CD4-positive, alpha-beta T cell treated with Interleukin-21 for 1 hour (primary cell): ENCODE measurements at regions not wholly inside any gene's neighbourhood (a gene's known extent, or its start where the extent isn't known, plus 50 kb on each side); places are given as distances from the start of the nearest gene placed in this dataset.

Experiments
- DNase-seq: peaks from one replicate; pipeline ENCODE4 v3.0.0-alpha.2; 2020

DNA sequence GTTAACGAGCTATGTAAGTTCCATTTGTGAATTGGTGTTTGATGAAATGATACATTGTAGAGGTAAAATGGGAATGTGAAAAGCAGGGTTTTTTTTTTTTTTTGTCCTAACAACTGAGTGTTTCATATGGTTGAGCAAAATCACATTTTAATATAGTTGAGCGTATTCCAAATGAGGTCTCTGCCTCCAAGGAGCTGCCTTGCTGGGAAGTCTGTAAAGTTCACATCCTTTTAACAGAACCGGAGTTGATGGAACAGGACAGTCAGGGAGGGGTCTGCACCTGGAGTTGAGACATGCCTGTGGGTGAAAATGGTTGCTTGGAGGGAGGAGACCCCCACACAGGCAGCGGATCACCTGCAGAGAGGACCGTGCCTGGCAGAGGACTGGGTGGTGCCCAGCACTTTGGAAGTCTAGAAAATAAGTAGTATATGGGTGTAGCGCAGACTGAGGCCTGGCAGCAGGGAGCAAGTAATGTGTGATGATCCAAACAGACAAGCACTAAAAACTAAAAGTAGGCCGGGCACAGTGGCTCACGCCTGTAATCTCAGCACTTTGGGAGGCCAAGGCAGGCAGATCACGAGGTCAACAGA is 75.2 kb upstream of the UBAC2 start:
- DNase-seq = no peak

DNA sequence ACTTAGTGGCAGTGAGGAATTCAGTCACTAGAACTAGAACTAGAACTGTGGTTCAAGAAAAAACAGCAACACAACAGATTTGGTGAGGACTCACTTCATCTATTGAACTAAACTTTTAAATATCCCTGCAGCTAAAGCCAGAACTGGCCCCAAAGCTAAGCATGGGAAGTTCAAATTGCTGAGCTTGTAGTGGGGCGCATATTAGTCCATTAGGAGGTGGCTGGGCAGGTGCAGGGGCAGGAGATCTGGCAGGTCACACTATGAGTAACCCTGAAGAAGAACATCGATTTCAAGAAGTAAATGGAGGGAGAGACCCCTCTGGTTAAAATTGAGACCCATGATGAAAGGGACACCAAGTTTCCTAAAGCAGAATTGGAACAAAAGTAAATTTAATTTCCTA is 73.8 kb upstream of the UBAC2 start:
- no peak for DNase-seq

DNA sequence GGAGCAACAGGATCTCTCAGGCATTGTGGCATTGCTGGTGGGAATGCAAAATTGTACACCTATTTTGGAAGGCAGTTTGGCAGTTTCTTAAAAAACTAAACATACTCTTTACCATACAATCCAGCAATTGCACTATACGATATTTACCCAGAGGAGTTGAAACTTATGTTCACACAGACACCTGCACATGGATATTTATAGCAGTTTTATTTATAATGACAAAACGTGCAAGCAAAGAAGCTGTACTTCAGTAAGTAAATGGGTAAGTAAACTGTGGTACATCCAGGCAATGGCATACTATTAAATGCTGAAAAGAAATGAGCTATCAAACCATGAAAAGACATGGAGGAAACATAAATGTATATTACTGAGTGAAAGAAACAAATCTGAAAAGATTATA is 71.6 kb upstream of the UBAC2 start:
- DNase-seq = no peak

DNA sequence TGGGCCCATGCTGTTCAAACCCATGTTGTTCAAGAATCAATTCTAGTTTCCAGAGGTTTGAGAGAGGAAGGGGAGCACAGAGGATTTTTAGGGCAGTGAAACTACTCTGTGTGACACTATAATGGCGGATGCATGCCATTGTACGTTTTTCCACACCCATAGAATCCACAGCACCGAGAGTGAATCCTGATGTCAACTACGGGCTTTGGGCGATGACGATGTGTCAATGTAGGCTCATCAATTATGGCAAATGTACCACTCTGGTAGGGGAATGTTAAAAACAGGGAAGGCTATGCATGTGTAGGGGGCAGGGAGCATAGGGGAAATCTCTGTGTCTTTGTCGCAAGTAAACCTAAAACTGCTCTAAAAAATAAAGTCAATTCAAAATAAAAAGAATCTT is 70.7 kb upstream of the UBAC2 start:
- DNase-seq = no peak

DNA sequence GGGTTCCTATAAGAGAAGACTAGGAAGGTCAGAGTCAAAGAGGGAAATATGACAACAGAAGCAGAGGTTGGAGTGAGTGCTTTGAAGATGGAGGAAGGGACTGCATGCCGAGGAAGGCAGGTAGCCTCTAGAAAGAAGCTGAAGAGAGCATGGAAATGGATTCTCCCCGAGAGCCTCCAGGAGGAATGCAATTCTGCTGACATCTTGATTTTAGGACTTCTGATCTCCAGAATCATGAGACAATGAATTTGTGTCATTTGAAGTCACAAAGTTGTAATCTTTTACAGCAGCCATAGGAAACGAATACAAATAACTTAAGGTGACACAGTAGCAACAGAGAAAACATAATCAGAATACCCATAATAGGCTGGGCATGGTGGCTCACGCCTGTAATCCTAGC is 69.2 kb upstream of the UBAC2 start:
- DNase-seq = no peak

DNA sequence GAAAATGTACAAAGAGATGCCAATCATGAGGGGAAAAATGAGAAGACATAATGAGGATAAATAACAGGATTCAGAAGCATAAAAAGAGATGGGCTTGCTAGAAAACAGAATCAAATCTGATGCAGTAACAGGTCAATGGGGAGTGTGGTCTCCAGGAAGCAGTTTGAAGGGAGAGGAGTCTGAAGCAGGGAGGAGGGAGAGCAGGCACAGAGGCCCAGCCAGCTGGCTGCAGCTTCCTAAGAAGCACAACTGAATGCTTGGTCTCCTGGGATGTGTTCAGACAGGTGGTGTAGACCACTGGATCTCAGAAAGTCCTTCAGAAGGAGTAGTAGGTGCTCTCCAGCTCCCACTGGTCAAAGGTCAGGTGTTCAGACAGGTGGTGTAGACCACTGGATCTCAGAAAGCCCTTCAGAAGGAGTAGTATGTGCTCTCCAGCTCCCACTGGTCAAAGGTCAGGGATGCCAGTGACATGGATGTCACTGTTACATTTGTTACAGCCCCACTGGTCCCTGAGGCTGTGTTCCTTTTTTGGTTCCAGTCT is 68.3 kb upstream of the UBAC2 start:
- DNase-seq = no peak

DNA sequence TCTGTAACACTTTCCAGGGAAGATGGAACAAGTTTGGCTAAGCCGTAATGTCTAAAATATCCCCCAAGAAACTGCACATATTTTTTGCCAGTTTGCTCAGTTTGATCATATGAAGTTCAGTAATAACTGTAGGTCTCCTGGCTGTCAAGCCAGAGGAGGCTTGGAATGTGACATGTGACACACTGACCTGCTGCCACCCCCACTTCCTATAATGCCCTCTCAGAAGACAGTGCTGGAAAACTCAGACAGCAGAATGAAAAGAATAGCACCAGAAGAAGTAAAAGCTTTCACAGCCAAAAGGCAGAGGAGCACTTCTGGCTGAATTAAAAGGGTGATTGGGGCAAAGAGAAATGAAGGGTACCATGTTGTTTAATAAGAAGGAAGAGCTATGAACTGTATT is 67.4 kb upstream of the UBAC2 start:
- DNase-seq = no peak

DNA sequence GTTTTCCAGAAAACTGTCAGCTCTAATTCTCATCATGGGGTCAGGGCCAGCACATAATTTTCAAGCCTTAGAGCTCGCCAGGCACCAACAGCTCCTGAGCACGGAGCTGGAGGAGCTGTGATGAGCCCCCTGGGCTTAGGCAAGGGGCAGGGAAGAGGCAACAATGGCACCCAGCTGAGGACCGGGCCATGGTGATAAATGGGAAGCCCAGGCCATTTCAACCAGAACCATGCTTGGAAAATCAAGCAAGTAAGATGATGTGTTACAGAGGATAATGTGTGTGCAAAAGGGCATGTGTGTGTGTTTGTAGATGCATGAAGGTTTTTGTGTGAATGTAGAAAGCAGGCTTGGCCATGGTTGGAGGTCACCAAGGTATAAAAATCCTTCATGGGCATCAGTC is 66.8 kb upstream of the UBAC2 start:
- DNase-seq = no peak

DNA sequence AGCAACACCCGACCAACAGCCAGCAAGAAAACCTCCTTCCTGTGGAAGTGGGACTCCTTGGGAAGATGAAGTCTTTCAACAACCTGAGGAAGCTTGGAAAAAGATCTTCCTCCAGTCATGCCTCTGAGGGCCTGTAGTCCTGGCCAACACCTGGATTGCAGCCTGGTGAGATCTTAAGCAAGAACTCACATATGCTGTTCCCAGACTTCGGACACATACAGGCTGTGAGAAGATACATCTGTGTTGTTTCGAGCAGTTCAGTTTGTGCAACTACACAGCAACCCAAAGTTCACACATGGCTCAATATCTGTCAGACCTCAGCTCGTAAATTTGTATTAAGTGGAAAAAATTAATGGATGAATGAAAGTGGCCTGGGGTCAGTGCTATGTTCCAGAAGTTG is 65.1 kb upstream of the UBAC2 start:
- DNase-seq = no peak

DNA sequence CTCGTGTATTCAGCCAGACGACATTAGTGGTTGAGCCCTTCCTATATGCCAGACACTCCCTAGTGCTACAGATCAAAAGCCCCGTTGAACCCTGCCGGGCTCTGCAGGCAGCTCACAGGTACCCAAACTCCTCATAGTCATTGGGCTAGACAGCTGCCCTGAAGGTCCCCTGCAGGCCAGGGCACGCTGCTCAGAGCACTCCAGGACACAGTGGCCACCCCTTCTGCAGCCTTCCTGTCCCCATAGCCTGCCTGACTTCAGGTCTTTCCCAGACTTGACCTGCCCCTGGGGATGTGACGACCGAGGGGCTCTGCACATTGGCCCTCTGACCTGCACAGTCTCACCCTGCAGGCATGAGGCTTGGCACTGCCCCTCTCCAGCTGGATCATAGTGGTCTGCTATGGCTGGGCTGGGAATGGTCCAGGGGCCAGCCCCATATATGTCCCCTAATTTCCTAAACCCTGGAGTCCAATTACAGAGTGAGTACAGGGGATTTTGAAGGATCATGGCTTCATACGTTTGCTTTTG is 64.2 kb upstream of the UBAC2 start:
- DNase-seq = no peak

DNA sequence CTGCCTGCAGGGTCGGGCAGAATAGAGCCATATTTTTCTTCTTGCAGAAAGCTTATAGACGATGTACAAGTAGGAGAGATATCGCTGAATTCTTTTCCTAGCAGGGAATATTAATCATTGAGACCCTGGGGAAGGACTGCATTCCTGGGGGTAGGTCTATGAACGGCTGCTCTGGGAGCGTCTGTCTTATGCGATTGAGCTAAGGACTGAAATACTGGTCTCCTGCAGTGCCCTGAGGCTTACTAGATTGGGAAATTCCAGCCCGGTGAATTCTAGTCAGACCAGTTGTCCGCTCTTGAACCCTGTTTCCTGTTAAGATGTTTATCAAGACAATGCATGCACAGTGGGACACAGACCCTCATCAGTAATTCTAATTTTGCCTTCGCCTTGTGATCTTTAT is 59.8 kb upstream of the UBAC2 start:
- DNase-seq = no peak

DNA sequence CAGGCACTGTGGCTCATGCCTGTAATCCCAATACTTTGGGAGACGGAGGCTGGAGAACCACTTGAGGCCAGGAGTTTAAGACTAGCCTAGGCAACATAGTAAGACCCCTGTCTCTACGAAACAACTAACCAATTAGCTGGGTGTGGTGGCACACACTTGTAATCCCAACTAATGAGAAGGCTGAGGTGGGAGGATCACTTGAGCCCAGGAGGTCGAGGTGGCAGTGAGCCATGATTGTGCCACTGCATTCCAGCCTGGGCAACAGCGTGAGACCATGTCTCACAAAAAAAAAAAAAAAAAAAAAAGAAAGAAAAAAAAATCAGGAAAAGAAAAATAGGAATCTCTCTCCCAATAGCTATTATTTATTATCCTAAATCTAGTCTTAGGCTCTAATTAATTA is 56.8 kb upstream of the UBAC2 start:
- DNase-seq = no peak

DNA sequence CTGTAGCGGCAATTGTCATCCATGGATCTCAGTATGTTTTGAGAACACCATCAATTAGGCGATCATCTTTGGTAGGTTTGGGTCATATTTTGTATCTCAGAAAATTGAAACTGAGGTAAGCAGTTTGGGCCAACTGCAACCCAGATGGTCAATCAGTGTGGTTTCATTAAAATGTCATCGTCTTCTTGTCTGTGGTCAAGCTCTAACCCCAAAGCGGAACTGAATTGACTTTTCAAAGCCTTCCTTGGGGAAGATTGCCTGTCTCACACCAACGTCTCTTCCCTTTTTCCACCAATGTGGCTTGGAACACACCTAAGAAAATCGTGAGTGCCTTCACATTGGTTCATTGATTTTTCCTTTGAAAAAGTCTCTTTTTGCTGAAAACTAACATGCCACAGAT is 56.3 kb upstream of the UBAC2 start:
- DNase-seq = no peak

DNA sequence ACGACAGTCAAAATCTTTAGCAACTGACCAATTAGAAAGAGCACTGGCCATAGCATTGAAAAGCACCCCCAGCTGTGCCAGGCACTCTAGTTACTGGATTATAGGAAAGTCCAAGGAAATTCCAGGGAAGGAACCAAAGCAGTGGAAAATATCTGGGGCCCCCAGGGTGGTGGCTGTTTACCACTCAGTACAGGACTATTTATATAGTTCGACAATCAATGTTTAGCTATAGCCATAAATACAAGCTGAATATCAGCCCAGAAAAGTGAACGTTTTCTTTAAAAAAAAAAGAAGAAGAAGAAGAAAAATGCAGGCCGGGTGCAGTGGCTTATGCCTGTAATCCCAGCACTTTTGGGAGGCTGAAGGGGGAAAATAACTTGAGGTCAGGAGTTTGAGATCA is 55.2 kb upstream of the UBAC2 start:
- no peak for DNase-seq

DNA sequence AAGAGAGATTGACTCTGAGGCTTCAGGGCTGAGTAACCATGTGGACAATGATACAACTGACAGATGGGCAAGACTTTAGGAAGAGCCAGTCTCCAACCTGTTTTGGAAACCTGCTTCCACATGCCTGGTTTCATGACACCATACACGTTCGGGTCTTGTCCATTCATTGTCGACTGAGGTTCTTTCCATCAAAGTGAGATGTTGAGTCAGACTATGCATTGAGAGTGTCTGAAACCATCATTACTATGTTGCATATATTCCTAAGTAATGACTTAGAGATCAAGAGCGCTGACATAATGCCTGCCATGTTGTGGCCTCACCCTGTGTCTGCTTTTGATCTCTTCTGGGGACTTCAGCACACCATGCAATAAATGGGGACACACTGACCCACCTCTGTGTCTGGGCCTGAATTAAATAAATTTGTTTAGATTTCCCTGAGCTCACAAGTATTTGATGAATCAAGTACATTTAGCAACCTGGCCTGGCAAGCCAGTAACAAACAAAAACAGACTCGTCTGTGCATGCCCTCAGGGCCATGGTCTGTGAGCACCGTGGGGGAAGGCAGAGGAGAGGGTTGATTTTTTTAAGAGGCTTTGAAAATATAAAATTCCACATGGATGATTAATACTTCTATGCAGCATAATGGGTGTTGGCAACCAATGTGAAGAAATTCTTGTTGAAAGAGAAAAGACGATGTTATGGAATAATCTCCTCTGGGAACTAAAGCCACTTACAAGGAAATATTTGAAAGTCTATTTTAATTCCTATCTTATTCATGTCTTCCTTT is 49.9 kb upstream of the UBAC2 start:
- no peak for DNase-seq
